ENCODE measurements at regions not wholly inside any gene's neighbourhood (a gene's known extent, or its start where the extent isn't known, plus 50 kb on each side); places are given as distances from the start of the nearest gene placed in this dataset.

DNA sequence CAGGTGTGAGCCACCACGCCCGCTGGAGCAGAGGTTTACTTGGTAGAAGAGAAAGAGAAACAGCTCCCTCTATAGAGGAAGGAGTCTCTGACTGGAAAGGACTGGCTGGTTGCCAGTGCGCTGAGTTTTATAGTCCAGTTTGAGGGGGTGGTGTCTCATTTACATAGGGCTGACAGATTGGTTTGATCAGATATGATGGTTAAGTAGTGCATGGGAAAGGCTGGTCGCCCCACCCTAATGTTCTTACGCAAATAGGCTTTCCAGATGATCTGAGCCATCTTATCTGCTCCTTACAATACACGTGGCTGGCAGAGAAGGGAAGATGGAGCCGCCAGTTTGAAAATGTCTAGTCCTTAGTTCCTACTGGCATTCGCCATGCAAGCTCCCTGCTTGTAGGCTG is 439.5 kb downstream of the NAF1 start:
- DNase-seq = no peak

DNA sequence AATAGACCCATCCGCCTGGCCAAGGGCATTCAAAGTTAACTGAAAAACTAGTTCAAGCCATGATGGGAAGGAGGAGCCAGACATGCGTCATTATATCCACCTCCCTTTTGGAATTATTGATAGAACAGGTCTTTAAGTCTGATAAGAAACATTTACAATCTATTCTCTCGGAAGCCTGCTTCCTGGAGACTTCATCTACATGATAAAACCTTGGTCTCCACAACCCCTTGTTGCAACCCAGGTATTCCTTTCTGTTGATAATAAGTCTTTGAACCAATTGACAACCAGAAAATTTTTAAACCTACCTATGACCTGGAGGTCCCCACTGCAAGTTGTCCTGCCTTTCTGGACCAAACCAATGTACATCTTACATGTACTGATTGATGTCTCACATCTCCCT is 451.3 kb downstream of the NAF1 start:
- no peak for DNase-seq

DNA sequence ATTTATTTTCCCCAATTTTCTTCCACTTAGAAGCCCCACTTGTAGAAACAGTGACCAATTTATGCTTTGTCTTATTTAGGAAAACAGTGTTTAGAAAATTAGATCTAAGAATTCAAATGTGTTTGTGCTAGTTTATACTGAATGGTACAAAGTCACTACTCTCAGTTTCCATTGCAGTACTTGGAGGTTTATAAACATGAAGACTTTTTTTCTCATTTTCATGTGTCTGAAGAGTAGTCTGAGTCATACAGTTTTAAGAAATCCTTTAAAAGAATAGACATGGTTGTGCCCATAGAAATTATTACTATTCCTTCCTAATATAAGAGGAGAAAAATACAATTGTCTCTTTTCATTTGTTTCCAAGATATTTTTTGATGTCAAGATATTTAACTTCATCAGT is 458.7 kb downstream of the NAF1 start:
- no peak for DNase-seq

DNA sequence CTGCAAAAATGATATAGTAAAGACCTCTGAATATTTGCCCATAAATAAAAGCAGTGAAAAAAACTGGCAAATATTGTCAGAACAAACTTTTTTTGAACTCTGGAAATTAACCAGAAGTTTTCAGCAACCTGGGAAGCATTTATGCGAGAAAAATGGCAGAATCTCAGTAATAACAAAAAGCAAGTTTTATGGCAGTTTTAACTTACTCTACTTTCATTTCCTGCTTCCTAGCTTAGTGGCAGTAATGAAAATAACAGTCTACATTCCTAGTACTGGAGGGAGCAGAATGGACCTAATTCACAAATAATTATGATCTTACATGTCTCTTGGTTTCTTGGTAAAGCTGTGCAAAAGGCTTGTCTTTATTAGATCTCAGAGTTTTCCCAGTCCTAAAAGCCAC is 460.1 kb downstream of the NAF1 start:
- no peak for DNase-seq

DNA sequence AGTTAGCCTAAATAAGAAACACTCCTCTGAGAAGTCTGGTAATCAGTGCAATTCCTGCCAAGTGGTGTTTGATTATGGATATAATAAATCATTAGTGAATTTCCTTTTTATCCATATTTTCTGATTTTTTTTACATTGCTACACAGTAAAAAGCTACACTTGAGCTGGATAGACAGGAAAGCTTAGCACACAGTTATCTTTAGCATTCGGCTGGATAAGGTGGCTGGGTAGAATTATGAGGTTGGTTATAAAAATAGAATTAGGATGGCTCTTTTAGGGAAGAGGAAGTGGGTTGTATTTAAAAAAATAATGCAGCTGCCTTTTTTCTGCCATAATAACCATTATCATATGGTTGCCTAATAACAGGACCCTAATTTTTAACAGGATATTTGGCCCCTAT is 460.6 kb downstream of the NAF1 start:
- DNase-seq = no peak

DNA sequence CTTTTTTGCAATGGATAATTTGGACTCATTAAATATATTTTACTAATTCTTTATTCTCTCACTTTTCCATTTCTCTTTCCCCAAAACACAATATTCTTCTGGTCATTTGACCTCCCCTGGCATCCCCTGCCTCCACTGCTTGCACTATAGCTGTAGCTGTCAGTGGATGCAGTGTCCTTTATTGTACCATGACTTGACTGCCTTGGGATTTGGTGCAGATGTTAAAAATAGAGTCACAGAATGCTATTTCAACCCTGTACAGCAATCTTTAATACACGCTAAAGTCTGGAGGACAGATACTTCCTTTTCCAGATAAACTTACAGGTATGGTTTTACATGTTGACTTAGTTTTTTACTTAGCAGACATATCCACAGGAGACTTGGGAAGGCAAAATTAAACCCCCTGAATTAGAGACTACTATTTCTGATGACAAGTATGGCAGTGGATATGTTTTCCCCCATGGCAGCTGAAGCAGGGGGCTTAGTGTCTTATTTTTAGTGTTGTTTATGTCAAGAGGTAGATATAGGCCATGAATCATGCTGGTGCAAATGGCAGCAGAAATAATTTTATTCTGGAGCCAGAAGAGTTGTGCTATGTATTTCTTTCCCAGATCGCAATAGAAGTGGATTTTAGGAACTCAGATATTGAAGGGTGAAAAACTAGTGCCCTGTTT is 461.4 kb downstream of the NAF1 start:
- no peak for DNase-seq

DNA sequence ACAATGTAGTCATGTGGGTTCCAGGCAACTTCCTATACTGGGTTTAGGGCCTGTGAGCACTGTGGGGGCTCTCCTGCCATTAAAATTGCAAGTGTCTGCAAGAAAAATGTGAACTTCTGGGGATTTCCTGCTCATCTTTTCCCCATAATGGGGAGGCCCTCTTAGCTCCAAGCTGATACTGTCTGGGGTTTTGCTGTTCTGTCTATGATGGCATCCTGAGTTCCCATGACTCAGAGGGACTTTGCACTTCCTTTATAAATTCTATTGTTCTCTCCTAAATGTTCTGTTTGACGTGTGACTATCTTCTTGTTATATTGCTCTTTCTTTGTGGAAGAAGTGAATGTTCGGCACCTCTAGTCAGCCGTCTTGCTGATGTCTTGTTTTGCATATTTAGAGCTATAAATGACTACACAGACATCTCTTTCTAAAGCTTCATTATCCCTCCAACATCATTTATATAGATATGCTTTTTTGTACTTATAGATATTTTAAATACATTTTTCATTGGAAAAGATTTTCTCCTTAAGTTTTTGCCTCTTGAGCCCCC is 465.8 kb downstream of the NAF1 start:
- no peak for DNase-seq

DNA sequence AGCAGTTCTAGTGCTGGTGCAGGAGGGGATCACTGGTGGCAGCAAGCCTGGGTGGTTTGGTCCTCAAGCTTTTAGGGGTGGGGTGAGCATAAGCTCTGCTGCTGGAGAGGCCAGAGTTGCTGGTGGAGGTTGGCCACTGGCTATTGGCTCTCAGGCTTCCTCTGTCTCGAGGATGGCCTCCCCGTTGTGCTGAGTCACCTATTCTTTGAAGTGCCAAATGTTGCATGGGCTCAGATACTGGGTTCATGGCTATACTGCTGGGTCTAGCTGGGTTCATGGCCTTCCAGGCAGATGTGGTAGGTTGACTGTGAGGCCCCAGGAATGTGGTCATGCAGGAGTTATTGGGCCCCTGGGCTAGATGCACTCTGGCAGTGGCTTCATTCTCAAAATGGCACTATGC is 466.3 kb downstream of the NAF1 start:
- no peak for DNase-seq

DNA sequence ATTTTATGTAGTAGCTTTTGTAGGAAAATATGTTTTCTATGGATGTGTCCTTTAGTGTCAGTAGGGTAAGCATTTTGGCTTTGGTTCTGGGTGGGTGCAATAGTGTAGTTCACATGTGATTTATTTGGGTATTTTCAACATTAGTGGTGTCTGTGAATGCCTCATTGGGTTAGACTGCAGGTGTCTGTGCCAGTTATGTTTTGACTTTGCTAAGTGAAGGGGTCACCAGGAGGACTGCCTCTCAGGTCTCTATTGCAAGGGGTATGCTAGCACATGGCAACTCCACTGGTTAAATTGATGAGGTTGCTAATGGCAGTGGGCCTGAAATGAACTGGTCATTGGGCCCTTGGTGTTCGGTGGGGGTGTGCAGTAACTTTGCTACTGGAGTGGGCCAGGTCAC is 467.1 kb downstream of the NAF1 start:
- DNase-seq = no peak

DNA sequence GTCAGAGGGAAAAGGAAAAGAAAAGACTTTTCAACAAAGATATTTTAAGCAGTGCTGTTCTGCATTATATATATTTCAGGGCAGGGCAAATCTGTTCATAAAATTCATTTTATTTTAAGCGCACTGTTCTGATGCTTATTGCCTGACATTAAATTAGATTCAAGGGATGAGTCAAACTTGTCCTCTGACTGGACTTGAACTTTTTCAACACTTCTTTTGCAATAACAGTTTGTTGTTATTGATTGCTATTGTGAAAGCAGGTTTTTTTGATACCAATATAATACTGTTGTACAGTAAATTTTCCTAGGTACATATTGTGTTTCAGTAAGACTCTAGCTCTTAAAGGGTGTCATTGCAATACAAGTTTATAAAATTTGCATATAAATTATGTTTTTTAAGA is 481.3 kb downstream of the NAF1 start:
- DNase-seq = no peak

DNA sequence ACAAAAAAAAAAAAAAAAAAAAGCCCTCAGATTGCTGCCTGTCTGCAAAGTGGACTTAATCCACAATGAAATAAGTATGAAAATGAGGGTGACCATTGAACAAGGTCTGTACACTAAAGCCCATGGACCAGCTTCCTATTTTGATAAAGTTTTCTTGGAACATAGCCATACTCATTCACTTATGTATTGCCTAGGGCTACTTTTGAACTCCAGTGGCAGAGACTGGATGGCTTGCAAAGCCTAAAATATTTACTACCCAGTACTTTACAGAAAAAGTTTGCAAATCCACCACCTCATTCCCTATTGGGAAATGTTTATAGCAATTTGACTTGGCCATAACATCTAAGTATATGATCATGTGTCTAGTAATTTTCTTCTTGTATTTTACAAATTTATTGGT is 481.7 kb downstream of the NAF1 start:
- DNase-seq = no peak

DNA sequence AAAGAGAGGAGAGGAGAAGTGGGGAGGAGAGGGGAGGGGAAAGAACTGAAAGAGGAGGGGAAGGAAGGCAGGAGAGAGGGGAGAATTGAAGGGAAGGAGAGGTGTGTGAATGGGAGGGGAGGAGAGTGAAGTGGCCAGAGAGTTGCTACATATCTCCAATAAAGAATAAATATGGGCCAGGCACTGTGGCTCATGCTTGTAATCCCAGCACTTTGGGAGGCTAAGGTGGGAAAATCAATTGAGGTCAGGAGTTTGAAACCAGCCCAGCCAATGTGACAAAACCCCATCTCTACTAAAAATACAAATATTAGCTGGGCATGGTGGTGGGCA is 482.4 kb downstream of the NAF1 start:
- DNase-seq = no peak

DNA sequence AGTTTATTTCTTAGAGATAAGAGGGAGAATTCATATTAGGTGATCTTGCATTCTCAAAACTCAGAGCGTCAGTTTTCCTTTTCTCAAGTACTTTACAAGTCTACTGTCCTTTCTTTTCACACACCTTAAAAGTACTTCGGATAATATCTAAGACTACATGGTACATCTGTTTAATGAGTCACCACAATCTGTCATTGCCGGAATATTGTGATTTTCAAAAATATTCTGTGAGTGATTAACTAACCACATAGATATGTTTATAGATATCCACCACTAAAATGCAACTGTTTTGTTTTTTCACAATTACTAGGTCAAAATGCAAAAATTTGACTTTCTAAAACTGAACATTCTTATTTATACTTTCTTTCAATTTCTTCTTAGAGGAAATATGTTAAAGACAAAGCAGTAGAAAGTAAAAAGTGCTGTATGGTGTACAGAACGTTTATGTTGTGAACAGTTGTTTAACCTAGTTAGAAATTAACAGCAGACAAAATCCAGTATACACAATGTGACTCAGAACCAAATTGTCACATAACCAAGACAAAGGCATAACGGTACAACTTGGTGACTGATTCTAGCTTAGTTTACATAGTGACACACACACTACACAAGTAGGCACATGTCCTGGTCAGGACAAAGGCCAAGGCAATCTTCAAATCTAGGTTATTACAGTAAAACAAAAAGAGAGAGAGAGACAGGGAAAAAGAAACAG is 482.9 kb downstream of the NAF1 start:
- DNase-seq = no peak

DNA sequence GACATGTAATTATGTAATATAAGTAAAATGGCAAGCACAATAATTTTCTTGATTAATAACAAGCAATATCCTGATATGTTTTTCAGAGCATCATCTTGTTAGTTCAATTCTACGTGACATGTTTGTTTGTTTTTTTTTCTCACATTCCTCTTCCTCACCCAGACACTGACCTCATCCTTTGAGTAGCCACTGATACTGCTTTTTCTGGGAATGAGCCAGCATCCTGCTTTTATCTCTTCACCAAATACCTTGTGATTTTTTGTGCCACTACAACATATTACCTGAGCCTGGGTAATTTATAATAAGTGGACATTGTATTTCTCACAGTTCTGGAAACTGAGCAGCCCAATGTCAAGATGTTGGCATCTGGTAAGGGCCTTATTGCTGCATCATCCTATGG is 484.0 kb downstream of the NAF1 start:
- DNase-seq = no peak

DNA sequence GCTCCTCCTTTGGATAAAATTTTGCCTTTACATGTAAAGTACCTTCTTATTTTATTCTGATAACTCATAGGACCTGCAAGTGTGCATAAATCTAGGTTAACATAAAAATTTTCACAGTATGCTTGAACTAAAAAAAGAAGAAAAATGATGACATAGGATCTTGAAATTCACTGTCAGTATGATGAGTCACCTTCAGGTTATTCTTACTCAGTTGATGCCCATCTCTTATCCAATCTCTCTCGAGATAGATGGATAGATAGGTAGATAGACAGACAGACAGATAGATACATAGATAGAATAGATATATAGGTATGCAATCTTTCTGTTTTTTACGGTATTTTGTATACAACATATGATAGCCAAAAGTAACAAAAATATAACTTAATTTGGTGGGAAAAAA is 485.5 kb downstream of the NAF1 start:
- no peak for DNase-seq

DNA sequence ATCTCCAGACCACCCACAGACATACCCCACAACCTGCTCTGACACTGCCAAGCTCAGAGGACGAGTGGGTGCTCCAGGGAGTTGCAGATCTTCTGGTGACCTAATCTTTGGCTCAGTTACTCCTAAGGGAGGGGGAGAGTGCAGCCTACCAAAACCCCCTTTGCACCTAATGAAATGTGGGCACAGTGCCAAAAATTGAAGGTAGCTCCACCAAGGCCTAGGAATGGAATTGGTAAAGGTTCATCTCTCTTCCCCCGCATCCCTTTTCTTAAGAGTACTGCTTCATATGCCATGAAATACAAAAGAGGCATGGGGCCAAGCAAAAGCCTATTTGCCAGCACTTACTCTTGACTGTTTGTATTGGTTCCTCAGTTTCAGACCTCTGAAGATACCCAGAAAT is 491.0 kb downstream of the NAF1 start:
- DNase-seq = no peak

DNA sequence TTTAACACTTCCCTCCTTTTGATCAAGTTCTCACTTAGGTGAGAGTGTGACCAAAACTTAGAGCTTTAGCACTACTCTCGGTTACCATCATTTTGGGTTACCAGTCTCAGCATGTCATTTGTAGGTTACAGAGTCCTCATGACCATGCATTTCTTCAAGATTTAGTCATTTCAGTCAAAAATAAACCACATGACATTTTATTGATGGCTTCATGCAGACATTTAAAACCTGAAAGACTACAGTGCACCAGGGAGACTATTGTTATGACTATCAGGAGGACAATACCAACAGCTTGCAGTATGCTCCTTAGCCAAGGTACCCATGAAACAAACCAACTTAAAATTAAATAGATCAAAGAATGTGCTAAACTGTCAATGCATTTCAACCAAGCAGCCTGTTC is 498.1 kb upstream of the FSTL5 start:
- DNase-seq = no peak

DNA sequence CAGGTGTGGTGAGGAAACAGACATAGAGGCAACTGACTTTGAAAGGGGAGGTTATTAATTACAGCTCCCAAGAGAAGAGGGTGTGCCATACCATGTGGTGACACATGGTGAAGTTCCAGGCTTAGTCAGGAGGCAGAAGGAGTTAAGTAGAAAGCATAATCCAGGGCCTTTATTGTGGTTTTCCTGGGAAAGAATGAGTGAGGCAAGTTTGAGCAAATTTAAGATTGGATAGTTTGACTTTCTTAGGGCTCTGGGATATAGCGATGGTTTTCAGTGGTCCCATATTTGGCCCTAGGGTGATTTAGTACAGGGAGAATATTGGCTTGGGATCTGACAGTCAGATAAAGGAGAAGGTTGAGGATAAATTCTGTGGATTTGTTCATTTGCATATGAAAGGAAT is 495.9 kb upstream of the FSTL5 start:
- DNase-seq = no peak

DNA sequence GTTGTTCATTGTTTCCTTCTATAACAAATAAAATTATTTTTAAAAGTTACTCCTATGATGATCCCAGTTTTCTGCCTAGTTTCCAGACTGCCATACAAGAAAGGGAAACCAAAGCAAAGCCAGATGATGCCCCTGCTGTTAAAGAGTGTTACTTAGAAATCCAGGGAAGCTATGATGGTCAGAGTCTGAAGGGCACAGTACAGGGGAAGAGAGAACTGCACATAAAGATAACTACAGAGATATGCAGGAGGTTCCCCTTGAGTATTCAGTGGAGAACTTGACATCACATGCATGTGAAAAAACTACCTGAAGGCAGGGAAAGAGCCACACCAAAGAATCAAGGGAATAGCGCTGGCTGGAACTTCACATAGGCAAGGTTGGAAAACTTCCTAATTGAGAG is 494.2 kb upstream of the FSTL5 start:
- no peak for DNase-seq

DNA sequence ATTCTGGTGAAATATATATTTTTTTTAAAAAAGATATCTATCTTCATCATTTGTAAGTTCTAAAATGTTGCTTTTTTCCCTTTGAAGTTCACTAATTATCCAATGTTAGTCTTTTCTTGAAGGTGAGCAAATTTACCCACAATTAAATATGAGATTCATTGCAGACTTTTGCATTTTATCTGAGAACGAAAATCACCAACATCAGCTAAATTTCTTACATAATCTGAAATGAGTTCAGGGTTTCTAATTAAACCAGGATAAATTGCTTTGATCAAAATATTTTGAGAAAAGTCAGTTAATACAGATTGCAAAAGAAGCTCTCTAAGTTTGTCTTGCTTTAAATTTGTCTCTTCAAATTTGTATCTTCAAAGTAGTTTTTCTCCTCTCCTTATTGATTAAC is 486.4 kb upstream of the FSTL5 start:
- no peak for DNase-seq

DNA sequence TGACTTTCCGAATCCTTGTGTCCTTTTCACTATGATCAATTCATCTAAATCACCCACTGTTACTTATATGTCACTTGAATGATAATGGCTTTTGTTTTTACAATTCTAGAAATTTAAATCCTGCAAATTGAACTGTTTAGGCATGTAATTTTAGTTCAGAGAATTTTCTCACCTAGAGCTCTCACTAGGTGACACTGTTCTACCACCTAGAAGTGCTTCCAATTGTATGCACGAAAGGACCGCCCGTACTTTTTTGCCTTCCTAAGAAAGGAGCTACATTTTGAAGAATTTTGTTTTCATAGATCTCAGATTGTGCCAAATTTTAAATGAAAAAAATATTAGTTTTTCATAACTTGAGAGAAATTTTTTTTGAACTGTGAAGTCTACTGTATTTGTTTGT is 481.6 kb upstream of the FSTL5 start:
- no peak for DNase-seq

DNA sequence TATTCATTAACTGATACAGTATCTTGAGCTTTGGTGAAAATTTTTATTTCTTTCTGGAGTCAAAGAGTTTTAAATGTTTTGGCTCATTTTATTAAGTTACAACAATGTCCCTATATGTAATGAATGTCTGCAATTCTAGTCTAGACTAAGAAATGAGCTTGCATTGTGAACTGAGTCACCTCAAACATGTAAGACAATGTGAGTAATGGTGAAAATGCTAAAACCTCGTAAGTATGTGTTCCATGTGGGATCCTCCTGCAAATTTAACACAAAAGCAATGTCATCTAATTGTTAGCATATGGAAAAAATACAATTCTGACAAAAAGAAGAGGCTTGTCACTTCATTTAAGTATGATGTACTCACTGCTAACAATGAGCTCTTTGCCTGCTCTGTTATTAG is 480.5 kb upstream of the FSTL5 start:
- no peak for DNase-seq

DNA sequence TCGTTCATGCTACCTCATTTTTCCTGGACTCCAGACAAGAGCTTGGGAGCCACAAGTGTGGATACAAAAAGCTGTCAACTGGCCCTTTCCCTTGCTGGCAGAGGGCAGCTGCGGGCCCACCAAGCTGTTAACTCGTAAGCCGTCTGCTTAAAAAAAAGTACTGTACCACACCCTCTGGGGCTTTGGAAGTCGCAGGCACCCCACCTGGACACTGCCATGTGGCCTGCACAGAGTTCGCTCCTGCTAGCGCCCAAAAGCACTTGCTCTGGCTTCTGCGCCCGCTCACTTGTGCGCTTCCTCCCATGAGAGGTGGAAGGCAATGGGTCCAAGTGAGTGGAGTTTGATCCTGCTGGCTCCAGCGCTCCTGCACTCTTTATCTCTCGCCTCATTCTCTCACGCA is 476.4 kb upstream of the FSTL5 start:
- DNase-seq = no peak

DNA sequence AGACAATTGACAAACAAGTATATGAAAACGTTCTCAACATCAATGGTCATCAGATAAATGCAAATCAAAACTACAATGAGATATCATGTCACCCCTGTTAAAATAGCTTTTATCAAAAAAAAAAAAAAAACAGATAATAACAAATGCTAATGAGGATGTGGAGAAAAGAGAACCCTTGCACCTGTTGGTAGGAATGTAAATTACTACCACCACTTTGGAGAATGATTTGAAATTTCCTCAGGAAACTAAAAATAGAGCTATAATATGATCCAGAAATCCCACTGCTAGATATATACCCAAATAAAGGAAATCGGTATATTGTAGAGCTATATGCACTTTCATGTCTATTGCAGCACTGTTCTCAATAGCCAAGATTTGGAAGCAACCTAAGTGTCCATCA is 470.6 kb upstream of the FSTL5 start:
- DNase-seq = no peak

DNA sequence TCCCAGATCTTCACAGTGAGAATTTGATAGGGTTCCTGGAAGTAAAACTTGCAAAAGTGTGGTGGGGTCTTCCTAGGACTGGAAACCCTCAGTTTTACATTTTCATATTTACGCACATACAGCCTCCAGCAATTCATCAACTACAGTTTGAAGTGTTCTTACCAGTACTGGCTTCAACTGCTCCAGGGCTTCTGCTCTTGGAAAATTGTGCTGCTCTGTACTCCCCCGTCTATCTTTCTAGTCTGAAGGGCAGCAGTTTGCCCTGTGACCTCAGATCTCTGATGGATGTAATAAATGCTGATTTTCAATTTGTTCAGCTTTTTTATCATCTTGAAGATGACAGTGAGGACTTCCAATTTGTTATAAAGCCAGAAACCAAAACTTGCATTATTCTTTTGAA is 458.9 kb upstream of the FSTL5 start:
- DNase-seq = no peak

Measured in NCI-H1436 treated with DMSO at 0.1 percent for 48 hours (cell line).